ENCODE measurements at regions not wholly inside any gene's neighbourhood (a gene's known extent, or its start where the extent isn't known, plus 50 kb on each side); places are given as distances from the start of the nearest gene placed in this dataset.

GRCh38 chr13:47463726-47464125 is 537.3 kb downstream of the SUCLA2 start:
- Histone ChIP-seq H3K36me3 (ENCODE audit: control insufficient read depth in 4 of 4, insufficient read depth in 3 of 4, low read depth in 1 of 4, low read length in 3 of 4) (no peaks in the 10 kb centered on the region), H3K4me3 (ENCODE audit: low read depth in 1 of 3, low read length in 3 of 3) (no peak overlapping the region), H3K9me3 (ENCODE audit: control insufficient read depth in 4 of 4, low read length in 3 of 4) (no peaks in the 10 kb centered on the region), H3K9ac (ENCODE audit: low read depth in 1 of 2, low read length in 2 of 2) (no peak overlapping the region), H3K27ac (ENCODE audit: low read depth in 1 of 2, low read length in 2 of 2) (no peak overlapping the region), H3K4me1 (ENCODE audit: control insufficient read depth in 4 of 4, insufficient read depth in 4 of 4, low read length in 3 of 4) (peaks cover 0 to 3% (median 0%) of the 10 kb centered on the region in 4 donors), H3K27me3 (ENCODE audit: control insufficient read depth in 4 of 4, insufficient read depth in 4 of 4, low read length in 3 of 4) (no peaks in the 10 kb centered on the region)
- TF ChIP-seq TAF1 (conservative IDR thresholded peaks at IDR 0.05) (no peak), GABPA (IDR thresholded peaks at IDR 0.05 in 1 of 2, conservative IDR thresholded peaks at IDR 0.05 in 1 of 2) (no peak), FOXA2 (IDR thresholded peaks at IDR 0.05) (no peak), CTCF (IDR thresholded peaks at IDR 0.05; ENCODE audit: low read depth, low read length, missing input control) (no peak), ATF3 (IDR thresholded peaks at IDR 0.05) (no peak), HNF4A (conservative IDR thresholded peaks at IDR 0.05) (no peak), RXRA (IDR thresholded peaks at IDR 0.05) (no peak), HNF4G (IDR thresholded peaks at IDR 0.05) (no peak), SP1 (IDR thresholded peaks at IDR 0.05) (no peak), RAD21 (IDR thresholded peaks at IDR 0.05) (no peak), NR2F2 (IDR thresholded peaks at IDR 0.05) (no peak), YY1 (IDR thresholded peaks at IDR 0.05) (no peak), REST (IDR thresholded peaks at IDR 0.05) (no peak), JUND (IDR thresholded peaks at IDR 0.05) (no peak), EGR1 (IDR thresholded peaks at IDR 0.05; ENCODE audit: low read depth in 2 of 2) (no peak)
- WGBS: 89% methylated on average over 6 of the region's 6 CpGs
- DNase-seq (ENCODE audit: low spot score): no peak

GRCh38 chr13:47463002-47463401 is 538.1 kb downstream of the SUCLA2 start:
- Histone ChIP-seq H3K9me3 (ENCODE audit: control insufficient read depth in 4 of 4, low read length in 3 of 4) (no peaks in the 10 kb centered on the region), H3K4me1 (ENCODE audit: control insufficient read depth in 4 of 4, insufficient read depth in 4 of 4, low read length in 3 of 4) (peaks cover 0 to 3% (median 0%) of the 10 kb centered on the region in 4 donors), H3K4me3 (ENCODE audit: low read depth in 1 of 3, low read length in 3 of 3) (no peak overlapping the region), H3K9ac (ENCODE audit: low read depth in 1 of 2, low read length in 2 of 2) (no peak overlapping the region), H3K27ac (ENCODE audit: low read depth in 1 of 2, low read length in 2 of 2) (no peak overlapping the region), H3K36me3 (ENCODE audit: control insufficient read depth in 4 of 4, insufficient read depth in 3 of 4, low read depth in 1 of 4, low read length in 3 of 4) (no peaks in the 10 kb centered on the region), H3K27me3 (ENCODE audit: control insufficient read depth in 4 of 4, insufficient read depth in 4 of 4, low read length in 3 of 4) (no peaks in the 10 kb centered on the region)
- WGBS: 59% methylated on average over 2 of the region's 2 CpGs
- DNase-seq (ENCODE audit: low spot score): no peak
- TF ChIP-seq HNF4A (conservative IDR thresholded peaks at IDR 0.05): peak in 1 of 2 donors; percentile 13
- no peak for TF ChIP-seq NR2F2 (IDR thresholded peaks at IDR 0.05)
